ENCODE measurements at regions not wholly inside any gene's neighbourhood (a gene's known extent, or its start where the extent isn't known, plus 50 kb on each side); places are given as distances from the start of the nearest gene placed in this dataset.
"Not testable (repeated sequence)": the region's sequence is repeated elsewhere in the genome, so short reads cannot be mapped to it uniquely, and the experiment has no call there.

GRCh38 chr14:87255058-87255457, 737.9 kb downstream of the GALC start:
- no peak overlapping the region for H3K27ac Mint-ChIP-seq

GRCh38 chr14:87254331-87254874, 738.6 kb downstream of the GALC start:
- no peak overlapping the region for H3K27ac Mint-ChIP-seq
- no peaks in the 10 kb centered on the region for H3K36me3 Mint-ChIP-seq
- no peak overlapping the region for H3K4me3 Mint-ChIP-seq
- H3K4me1 Mint-ChIP-seq (ENCODE audit: low read depth), result no peaks in the 10 kb centered on the region
- H3K9me3 Mint-ChIP-seq (ENCODE audit: low read depth), result peaks cover 4% of the 10 kb centered on the region
- peaks cover 2% of the 10 kb centered on the region for H3K27me3 Mint-ChIP-seq

More at GRCh38 chr14:87255058-87255457, 737.9 kb downstream of the GALC start:
- Mint-ChIP-seq H3K4me1 (ENCODE audit: low read depth) (no peaks in the 10 kb centered on the region), H3K36me3 (no peaks in the 10 kb centered on the region), H3K9me3 (ENCODE audit: low read depth) (peaks cover 4% of the 10 kb centered on the region), H3K27me3 (peaks cover 2% of the 10 kb centered on the region), H3K4me3 (no peak overlapping the region)

- H3K4me1 Mint-ChIP-seq (ENCODE audit: low read depth); H3K27ac Mint-ChIP-seq; H3K36me3 Mint-ChIP-seq; H3K9me3 Mint-ChIP-seq (ENCODE audit: low read depth); H3K27me3 Mint-ChIP-seq; H3K4me3 Mint-ChIP-seq: not testable (repeated sequence)
Measured at GRCh38 chr14:87253791-87254190, 739.2 kb downstream of the GALC start.

GRCh38 chr14:87252103-87252502, 740.9 kb downstream of the GALC start:
- H3K9me3 Mint-ChIP-seq (ENCODE audit: low read depth), result peaks cover 4% of the 10 kb centered on the region
- H3K4me3 Mint-ChIP-seq, result no peak overlapping the region

GRCh38 chr14:87251011-87251410, 742.0 kb downstream of the GALC start:
- no peak overlapping the region for H3K27ac Mint-ChIP-seq
- no peaks in the 10 kb centered on the region for H3K36me3 Mint-ChIP-seq
- no peak overlapping the region for H3K4me3 Mint-ChIP-seq
- H3K27me3 Mint-ChIP-seq, result no peaks in the 10 kb centered on the region
- no peaks in the 10 kb centered on the region for H3K4me1 Mint-ChIP-seq (ENCODE audit: low read depth)
- peaks cover 7% of the 10 kb centered on the region for H3K9me3 Mint-ChIP-seq (ENCODE audit: low read depth)

More at GRCh38 chr14:87252103-87252502, 740.9 kb downstream of the GALC start:
- Mint-ChIP-seq H3K27ac (no peak overlapping the region), H3K36me3 (no peaks in the 10 kb centered on the region), H3K4me1 (ENCODE audit: low read depth) (no peaks in the 10 kb centered on the region), H3K27me3 (no peaks in the 10 kb centered on the region)

- Mint-ChIP-seq H3K27ac (no peak overlapping the region), H3K4me3 (no peak overlapping the region), H3K4me1 (ENCODE audit: low read depth) (no peaks in the 10 kb centered on the region), H3K9me3 (ENCODE audit: low read depth) (no peaks in the 10 kb centered on the region), H3K27me3 (no peaks in the 10 kb centered on the region), H3K36me3 (no peaks in the 10 kb centered on the region)
Measured at GRCh38 chr14:87241018-87241768, 751.8 kb downstream of the GALC start.

GRCh38 chr14:87240319-87240718, 752.7 kb downstream of the GALC start:
- not testable (repeated sequence) for H3K27ac Mint-ChIP-seq; H3K9me3 Mint-ChIP-seq (ENCODE audit: low read depth); H3K27me3 Mint-ChIP-seq; H3K36me3 Mint-ChIP-seq; H3K4me1 Mint-ChIP-seq (ENCODE audit: low read depth); H3K4me3 Mint-ChIP-seq

GRCh38 chr14:87233806-87234384, 759.1 kb downstream of the GALC start:
- no peaks in the 10 kb centered on the region for H3K4me1 Mint-ChIP-seq (ENCODE audit: low read depth)
- no peak overlapping the region for H3K27ac Mint-ChIP-seq
- H3K27me3 Mint-ChIP-seq, result no peaks in the 10 kb centered on the region
- H3K4me3 Mint-ChIP-seq, result no peak overlapping the region
- no peaks in the 10 kb centered on the region for H3K9me3 Mint-ChIP-seq (ENCODE audit: low read depth)
- H3K36me3 Mint-ChIP-seq, result no peaks in the 10 kb centered on the region

- Mint-ChIP-seq H3K36me3 (no peaks in the 10 kb centered on the region), H3K9me3 (ENCODE audit: low read depth) (no peaks in the 10 kb centered on the region), H3K4me1 (ENCODE audit: low read depth) (no peaks in the 10 kb centered on the region), H3K27ac (no peak overlapping the region), H3K27me3 (no peaks in the 10 kb centered on the region), H3K4me3 (no peak overlapping the region)
Measured at GRCh38 chr14:87233266-87233665, 759.7 kb downstream of the GALC start.

GRCh38 chr14:87231336-87232026, 761.5 kb downstream of the GALC start:
- Mint-ChIP-seq H3K36me3 (no peaks in the 10 kb centered on the region), H3K27ac (no peak overlapping the region), H3K4me1 (ENCODE audit: low read depth) (no peaks in the 10 kb centered on the region), H3K4me3 (no peak overlapping the region), H3K27me3 (no peaks in the 10 kb centered on the region), H3K9me3 (ENCODE audit: low read depth) (no peaks in the 10 kb centered on the region)

GRCh38 chr14:87230726-87231125, 762.3 kb downstream of the GALC start:
- no peaks in the 10 kb centered on the region for H3K27me3 Mint-ChIP-seq

GRCh38 chr14:87229131-87229530, 763.9 kb downstream of the GALC start:
- H3K36me3 Mint-ChIP-seq, result no peaks in the 10 kb centered on the region
- H3K27me3 Mint-ChIP-seq, result no peaks in the 10 kb centered on the region
- H3K4me3 Mint-ChIP-seq, result no peak overlapping the region
- no peaks in the 10 kb centered on the region for H3K9me3 Mint-ChIP-seq (ENCODE audit: low read depth)
- H3K27ac Mint-ChIP-seq, result no peak overlapping the region
- H3K4me1 Mint-ChIP-seq (ENCODE audit: low read depth), result no peaks in the 10 kb centered on the region

More at GRCh38 chr14:87230726-87231125, 762.3 kb downstream of the GALC start:
- Mint-ChIP-seq H3K4me3 (no peak overlapping the region), H3K4me1 (ENCODE audit: low read depth) (no peaks in the 10 kb centered on the region), H3K27ac (no peak overlapping the region), H3K9me3 (ENCODE audit: low read depth) (no peaks in the 10 kb centered on the region), H3K36me3 (no peaks in the 10 kb centered on the region)

GRCh38 chr14:87217023-87217422, 776.0 kb downstream of the GALC start:
- H3K27me3 Mint-ChIP-seq, result peaks cover 2% of the 10 kb centered on the region
- no peaks in the 10 kb centered on the region for H3K36me3 Mint-ChIP-seq
- no peak overlapping the region for H3K27ac Mint-ChIP-seq
- no peaks in the 10 kb centered on the region for H3K4me1 Mint-ChIP-seq (ENCODE audit: low read depth)
- H3K9me3 Mint-ChIP-seq (ENCODE audit: low read depth), result peaks cover 4% of the 10 kb centered on the region
- H3K4me3 Mint-ChIP-seq, result no peak overlapping the region

GRCh38 chr14:87214558-87214957, 778.4 kb downstream of the GALC start:
- Mint-ChIP-seq H3K4me3 (no peak overlapping the region), H3K27ac (no peak overlapping the region), H3K36me3 (no peaks in the 10 kb centered on the region), H3K9me3 (ENCODE audit: low read depth) (peaks cover 4% of the 10 kb centered on the region), H3K27me3 (peaks cover 2% of the 10 kb centered on the region), H3K4me1 (ENCODE audit: low read depth) (no peaks in the 10 kb centered on the region)

GRCh38 chr14:87207756-87208155, 785.2 kb downstream of the GALC start:
- no peak overlapping the region for H3K4me3 Mint-ChIP-seq
- no peaks in the 10 kb centered on the region for H3K36me3 Mint-ChIP-seq
- no peaks in the 10 kb centered on the region for H3K27me3 Mint-ChIP-seq
- no peak overlapping the region for H3K27ac Mint-ChIP-seq
- H3K9me3 Mint-ChIP-seq (ENCODE audit: low read depth), result peaks cover 10% of the 10 kb centered on the region
- H3K4me1 Mint-ChIP-seq (ENCODE audit: low read depth), result no peaks in the 10 kb centered on the region
